Prostate gland (tissue), 2 donors: ENCODE measurements at regions not wholly inside any gene's neighbourhood (a gene's known extent, or its start where the extent isn't known, plus 50 kb on each side); places are given as distances from the start of the nearest gene placed in this dataset.

ENCODE experiments used
- DNase-seq: peaks from one replicate; pipeline ENCODE4 v3.0.0-alpha.2; 2019; ENCODE audit warnings: low spot score
- H3K27ac ChIP-seq, 2 donors: fragments of 200-600 bp; sonication (generic); 2 replicates each; pipeline ENCODE4 v1.5.1; 2017 to 2019
- H3K27me3 ChIP-seq: fragments of 200-600 bp; sonication (generic); replicated peaks from 2 replicates; pipeline ENCODE4 v1.5.1; 2019; ENCODE audit not compliant: insufficient read depth
- H3K36me3 ChIP-seq, 2 donors: fragments of 200-600 bp; sonication (generic); 1 replicate in 1 of 2; 2 replicates in 1 of 2; pipeline versions ENCODE4 v1.5.1 to v1.8.1; 2017 to 2019
- H3K4me1 ChIP-seq: fragments of 200-600 bp; sonication (generic); replicated peaks from 2 replicates; pipeline ENCODE4 v1.5.1; 2019
- H3K4me3 ChIP-seq, 2 donors: fragments of 200-600 bp; sonication (generic); 2 replicates each; pipeline ENCODE4 v1.5.1; 2017 to 2019
- H3K9me3 ChIP-seq: fragments of 200-600 bp; sonication (generic); 2 replicates; pipeline ENCODE4 v1.5.1; 2017
- CTCF ChIP-seq, 4 experiments: fragments of 200-600 bp in 2 of 4; fragments of 450-650 bp in 2 of 4; sonication (generic) in 2 of 4; IDR thresholded peaks; 1 replicate in 3 of 4; 2 replicates in 1 of 4; pipeline ENCODE4 v1.5.1; 2016 to 2019; ENCODE audit warnings: antibody characterized with exemption in 4 of 4, mild to moderate bottlenecking in 2 of 4, moderate library complexity in 2 of 4
- POLR2A ChIP-seq: fragments of 450-650 bp; IDR thresholded peaks from one replicate; pipeline ENCODE4 v1.6.1; 2016; ENCODE audit warnings: antibody characterized with exemption, mild to moderate bottlenecking
- POLR2AphosphoS5 ChIP-seq: sonication (generic); formaldehyde crosslinking; IDR thresholded peaks from one replicate; pipeline ENCODE4 v1.6.1; 2017; ENCODE audit warnings: antibody characterized with exemption
- WGBS: methylation state at CpG from one replicate; pipeline ENCODE4 v1.1.5; 2018; 5-methylcytosine and 5-hydroxymethylcytosine counted together
- intact Hi-C: fragments of 100-400 bp; cut with DNase I; formaldehyde crosslinking; loops from one replicate; pipeline ENCODE4 v1.14.2; 2022

DNA sequence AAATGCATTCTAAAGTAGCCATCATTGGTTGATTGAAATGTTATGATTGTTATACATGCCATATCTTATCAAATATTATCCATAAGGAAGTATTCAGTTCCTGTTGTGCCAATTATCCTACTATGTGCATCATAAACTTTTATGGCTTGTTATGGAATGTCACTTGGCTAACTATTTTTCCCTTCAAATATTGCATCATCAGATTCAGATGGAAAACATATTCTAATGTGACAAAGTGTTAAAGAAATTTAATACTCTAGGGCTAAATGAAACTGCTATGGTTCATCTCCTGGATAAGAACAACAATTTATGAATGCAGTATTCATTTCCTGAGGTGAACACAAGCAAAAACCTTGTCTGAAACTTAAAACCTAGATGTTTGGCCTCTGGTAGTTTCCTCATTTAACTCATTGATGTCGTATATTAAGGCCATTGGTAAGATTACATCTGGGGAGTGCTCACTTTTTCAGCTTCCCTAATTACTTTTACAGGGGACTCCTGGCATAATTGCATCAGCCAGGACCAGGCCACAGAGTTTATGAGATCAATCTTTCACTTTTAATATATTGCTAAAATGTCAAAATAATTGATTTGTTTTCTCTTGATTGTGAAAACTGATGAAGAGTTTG, 134.9 kb upstream of the CEP162 start:
- Histone ChIP-seq H3K36me3 (no peaks in the 10 kb centered on the region), H3K4me3 (no peak overlapping the region), H3K9me3 (no peaks in the 10 kb centered on the region), H3K27ac (no peak overlapping the region), H3K4me1 (no peaks in the 10 kb centered on the region), H3K27me3 (no peaks in the 10 kb centered on the region)
- no peak for TF ChIP-seq POLR2A
- no peak for TF ChIP-seq CTCF (IDR thresholded peaks at IDR 0.05)
- intact Hi-C loops = no loop called here
- no peak for DNase-seq
- WGBS = 32% methylated on average over 1 of the region's 1 CpG

- TF ChIP-seq POLR2AphosphoS5 (no peak), POLR2A (no peak), CTCF (IDR thresholded peaks at IDR 0.05) (no peak)
- 19% methylated on average over 3 of the region's 3 CpGs for WGBS
Observed at GRCh38 chr6:84361372-84362192, 134.1 kb upstream of the CEP162 start.

GRCh38 chr6:84360039-84360438, 132.6 kb upstream of the CEP162 start:
- H3K27ac ChIP-seq = no peak overlapping the region

More at GRCh38 chr6:84361372-84362192, 134.1 kb upstream of the CEP162 start:
- Histone ChIP-seq H3K27me3 (no peaks in the 10 kb centered on the region), H3K36me3 (no peaks in the 10 kb centered on the region), H3K4me1 (no peaks in the 10 kb centered on the region), H3K4me3 (no peak overlapping the region), H3K9me3 (no peaks in the 10 kb centered on the region), H3K27ac (no peak overlapping the region)
- DNase-seq = no peak
- intact Hi-C loops = no loop called here

DNA sequence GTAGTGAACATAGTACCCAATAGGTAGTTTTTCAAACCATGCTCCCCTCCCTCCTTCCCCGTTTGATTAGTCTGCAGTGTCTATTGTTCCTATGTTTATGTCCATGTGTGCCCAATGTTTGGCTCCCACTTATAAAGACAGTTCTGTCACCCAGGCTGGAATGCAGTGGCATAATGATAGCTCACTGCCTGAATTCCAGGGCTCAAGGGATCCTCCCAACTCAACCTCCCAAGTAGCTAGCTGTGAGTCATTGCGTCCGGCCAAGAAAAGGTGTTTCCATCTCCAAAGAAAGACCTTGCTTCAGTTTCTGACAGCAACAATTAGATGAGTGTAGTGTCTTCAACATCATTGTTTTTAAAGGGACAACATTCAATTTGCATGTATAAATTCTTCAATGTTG, 131.1 kb upstream of the CEP162 start:
- H3K9me3 ChIP-seq = no peaks in the 10 kb centered on the region
- H3K4me3 ChIP-seq = no peak overlapping the region
- 95% methylated on average over 3 of the region's 3 CpGs for WGBS
- H3K4me1 ChIP-seq = no peaks in the 10 kb centered on the region
- intact Hi-C loops = no loop called here
- no peak for TF ChIP-seq POLR2AphosphoS5
- TF ChIP-seq CTCF (IDR thresholded peaks at IDR 0.05) = no peak
- TF ChIP-seq POLR2A = no peak
- no peaks in the 10 kb centered on the region for H3K36me3 ChIP-seq
- DNase-seq = no peak
- H3K27ac ChIP-seq = no peak overlapping the region
- H3K27me3 ChIP-seq = no peaks in the 10 kb centered on the region

More at GRCh38 chr6:84360039-84360438, 132.6 kb upstream of the CEP162 start:
- WGBS = 86% methylated on average over 5 of the region's 5 CpGs
- H3K27me3 ChIP-seq = no peaks in the 10 kb centered on the region
- TF ChIP-seq CTCF (IDR thresholded peaks at IDR 0.05) (no peak), POLR2A (no peak), POLR2AphosphoS5 (no peak)
- H3K4me3 ChIP-seq = no peak overlapping the region
- H3K4me1 ChIP-seq = no peaks in the 10 kb centered on the region
- intact Hi-C loops = no loop called here
- no peaks in the 10 kb centered on the region for H3K9me3 ChIP-seq
- DNase-seq = no peak
- H3K36me3 ChIP-seq = no peaks in the 10 kb centered on the region

- TF ChIP-seq POLR2A (no peak), POLR2AphosphoS5 (no peak), CTCF (IDR thresholded peaks at IDR 0.05) (no peak)
- Histone ChIP-seq H3K27ac (no peak overlapping the region), H3K27me3 (no peaks in the 10 kb centered on the region), H3K4me3 (no peak overlapping the region), H3K9me3 (no peaks in the 10 kb centered on the region), H3K36me3 (no peaks in the 10 kb centered on the region), H3K4me1 (no peaks in the 10 kb centered on the region)
- WGBS = 98% methylated on average over 2 of the region's 2 CpGs
- DNase-seq = no peak
- intact Hi-C loops = no loop called here
Observed at GRCh38 chr6:84357631-84358030, 130.2 kb upstream of the CEP162 start.
